GM23248 (cell line): ENCODE measurements at regions not wholly inside any gene's neighbourhood (a gene's known extent, or its start where the extent isn't known, plus 50 kb on each side); places are given as distances from the start of the nearest gene placed in this dataset.

Source experiments
- EZH2 ChIP-seq: fragments of 200-600 bp; sonication (generic); IDR thresholded peaks from 2 replicates; pipeline ENCODE4 v1.6.1; 2018; ENCODE audit warnings: antibody characterized with exemption, mild to moderate bottlenecking; ENCODE audit not compliant: insufficient read depth, poor library complexity, severe bottlenecking
- EZH2phosphoT487 ChIP-seq: fragments of 200-600 bp; sonication (generic); IDR thresholded peaks from 2 replicates; pipeline ENCODE4 v1.6.1; 2018; ENCODE audit warnings: antibody characterized with exemption, moderate library complexity, mild to moderate bottlenecking, low read depth; ENCODE audit not compliant: insufficient read depth

DNA sequence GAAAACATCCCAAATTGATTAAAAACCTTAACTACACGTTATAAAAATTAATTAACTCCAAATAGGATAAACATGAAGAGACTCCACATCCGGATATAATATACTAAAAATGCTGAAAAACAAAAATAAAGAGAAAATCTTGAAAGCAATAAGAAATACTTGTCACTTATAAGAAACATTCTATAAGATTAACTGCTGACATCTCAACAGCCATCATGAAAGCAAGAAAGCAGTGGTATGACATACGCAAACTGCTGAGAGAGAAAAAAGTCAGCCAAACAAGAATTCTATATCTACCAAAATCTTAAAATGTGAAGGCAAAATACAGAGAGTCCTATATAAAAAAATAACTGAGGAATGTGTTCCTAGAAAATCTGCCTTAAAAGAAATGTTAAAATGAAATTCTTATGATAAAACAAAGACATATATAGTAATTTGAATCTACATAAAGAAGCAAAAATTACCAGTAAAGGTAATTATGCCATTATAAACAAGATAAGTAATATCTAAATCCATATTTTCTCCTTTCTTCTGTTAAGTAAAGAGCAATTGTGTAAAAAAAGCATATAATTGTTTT is 1851.1 kb downstream of the PCDH9 start:
- TF ChIP-seq EZH2phosphoT487 = no peak
- TF ChIP-seq EZH2 = no peak
